ENCODE measurements at regions not wholly inside any gene's neighbourhood (a gene's known extent, or its start where the extent isn't known, plus 50 kb on each side); places are given as distances from the start of the nearest gene placed in this dataset.

DNA sequence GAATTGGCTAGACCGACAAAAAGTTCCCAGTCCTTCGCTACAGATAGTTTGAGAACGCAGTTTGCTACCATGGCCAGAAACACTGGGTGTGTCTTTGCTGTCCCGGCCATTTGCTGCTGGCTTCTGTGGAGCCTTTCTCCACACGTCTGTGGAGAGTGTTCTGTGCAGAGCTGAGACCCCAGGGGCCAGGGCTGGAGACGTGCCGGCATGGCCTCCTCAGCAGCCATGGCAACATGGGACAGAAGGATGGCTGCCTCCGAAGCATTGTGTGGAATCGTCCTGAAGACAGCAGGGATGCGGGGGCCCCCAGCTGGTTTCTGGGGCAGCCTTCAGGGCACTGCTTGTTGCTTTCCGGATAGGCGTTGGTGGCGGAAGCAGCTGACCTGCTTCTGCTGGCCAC lies 142.8 kb downstream of the GADD45G start:
- no peak overlapping the region for H3K4me3 ChIP-seq (ENCODE audit: low read depth in 2 of 2, low read length in 1 of 2)
- H3K4me2 ChIP-seq, result no peak overlapping the region
- WGBS (ENCODE audit: low lambda C conversion rate), result 64% methylated on average over 9 of the region's 13 CpGs
- ChIA-PET CTCF (interaction anchor here (0.9 to 2.1 kb wide), 3 partner anchors 8 to 144 kb away, joined by 3 to 4 read pairs (median 4); no protein-coding TSS in a partner anchor), POLR2A (interaction anchor here (1.2 to 5.3 kb wide), 3 partner anchors 30 to 142 kb away, joined by 4 to 27 read pairs (median 14); partner anchors contain the start of gene GADD45G)
- H3F3A ChIP-seq (replicated peaks; ENCODE audit: insufficient read depth), result no peaks in the 10 kb centered on the region
- H4K20me1 ChIP-seq (ENCODE audit: insufficient read depth), result no peaks in the 10 kb centered on the region
- H3K36me3 ChIP-seq (replicated peaks in 1 of 2; ENCODE audit: control insufficient read depth in 1 of 2, insufficient read depth in 2 of 2, low read length in 1 of 2), result no peaks in the 10 kb centered on the region
- no peak overlapping the region for H3K9ac ChIP-seq
- no peak for DNase-seq
- no peak overlapping the region for H2AFZ ChIP-seq (ENCODE audit: low read depth)
- no peaks in the 10 kb centered on the region for H3K79me2 ChIP-seq (ENCODE audit: insufficient read depth)
- peak overlapping the region in 1 of 2 experiments; percentile 93; a peak in 1 of 4 replicates for H3K27ac ChIP-seq (ENCODE audit: low read depth in 2 of 2, low read length in 1 of 2)
- H3K9me3 ChIP-seq, result no peaks in the 10 kb centered on the region
- H3K9me2 ChIP-seq, result no peaks in the 10 kb centered on the region
- peaks cover 0 to 88% of the 10 kb centered on the region in 2 experiments; a peak in 1 of 4 replicates for H3K4me1 ChIP-seq (ENCODE audit: control insufficient read depth in 1 of 2, insufficient read depth in 2 of 2, low read depth in 1 of 2, low read length in 1 of 2)
- no peaks in the 10 kb centered on the region for H3K27me3 ChIP-seq (ENCODE audit: insufficient read depth)
- TF ChIP-seq CTCF (IDR thresholded peaks at IDR 0.05) (no peak), TEAD4 (IDR thresholded peaks at IDR 0.05; ENCODE audit: borderline replicate concordance, insufficient read depth) (no peak), MAX (IDR thresholded peaks at IDR 0.05; ENCODE audit: low read depth) (no peak), NRF1 (IDR thresholded peaks at IDR 0.05; ENCODE audit: low read depth, low read length) (no peak), FOXM1 (IDR thresholded peaks at IDR 0.05; ENCODE audit: low read depth) (no peak), SIN3A (IDR thresholded peaks at IDR 0.05; ENCODE audit: borderline replicate concordance, low read depth, low read length) (no peak)

- Histone ChIP-seq H3K4me1 (ENCODE audit: control insufficient read depth in 1 of 2, insufficient read depth in 2 of 2, low read depth in 1 of 2, low read length in 1 of 2) (peaks cover 0 to 83% of the 10 kb centered on the region in 2 experiments; a peak in 1 of 4 replicates), H3K27me3 (ENCODE audit: insufficient read depth) (no peaks in the 10 kb centered on the region), H3K9me3 (no peaks in the 10 kb centered on the region), H3K9ac (no peak overlapping the region), H3K9me2 (no peaks in the 10 kb centered on the region), H3K4me2 (no peak overlapping the region), H2AFZ (ENCODE audit: low read depth) (no peak overlapping the region), H4K20me1 (ENCODE audit: insufficient read depth) (no peaks in the 10 kb centered on the region), H3F3A (replicated peaks; ENCODE audit: insufficient read depth) (no peaks in the 10 kb centered on the region), H3K27ac (ENCODE audit: low read depth in 2 of 2, low read length in 1 of 2) (no peak overlapping the region), H3K36me3 (replicated peaks in 1 of 2; ENCODE audit: control insufficient read depth in 1 of 2, insufficient read depth in 2 of 2, low read length in 1 of 2) (no peaks in the 10 kb centered on the region), H3K79me2 (ENCODE audit: insufficient read depth) (no peaks in the 10 kb centered on the region), H3K4me3 (ENCODE audit: low read depth in 2 of 2, low read length in 1 of 2) (no peak overlapping the region)
- ChIA-PET CTCF (interaction anchor here (0.7 to 0.9 kb wide), 2 partner anchors 66 to 144 kb away, joined by 3 to 4 read pairs; no protein-coding TSS in a partner anchor), POLR2A (interaction anchor here (1.1 to 5.3 kb wide), 3 partner anchors 73 to 143 kb away, joined by 4 to 27 read pairs (median 14); partner anchors contain the start of gene GADD45G)
- no peak for DNase-seq
- 27% methylated on average over 6 of the region's 6 CpGs for WGBS (ENCODE audit: low lambda C conversion rate)
- TF ChIP-seq RCOR1 (IDR thresholded peaks at IDR 0.05; ENCODE audit: low read length) (no peak), PBX3 (IDR thresholded peaks at IDR 0.05) (no peak), NFIC (IDR thresholded peaks at IDR 0.05; ENCODE audit: borderline replicate concordance) (no peak), TEAD4 (IDR thresholded peaks at IDR 0.05; ENCODE audit: borderline replicate concordance, insufficient read depth) (no peak), SIN3A (IDR thresholded peaks at IDR 0.05; ENCODE audit: borderline replicate concordance, low read depth, low read length) (no peak)
These were observed 143.3 kb downstream of the GADD45G start for GRCh38 chr9:89748021-89748670.

All from SK-N-SH (cell line).